ENCODE measurements at regions not wholly inside any gene's neighbourhood (a gene's known extent, or its start where the extent isn't known, plus 50 kb on each side); places are given as distances from the start of the nearest gene placed in this dataset.

GRCh38 chr17:71878271-71878670 lies 242.5 kb upstream of the SOX9 start:
- BruUV-seq (replicated peaks): no TSS peak

GRCh38 chr17:71878998-71879397 lies 241.8 kb upstream of the SOX9 start:
- Mint-ChIP-seq H3K4me1 (ENCODE audit: insufficient read depth, unreplicated experiment) (peaks cover 9% of the 10 kb centered on the region), H3K27me3 (ENCODE audit: insufficient read depth, unreplicated experiment) (no peaks in the 10 kb centered on the region), H3K9me3 (ENCODE audit: unreplicated experiment) (no peaks in the 10 kb centered on the region), H3K27ac (ENCODE audit: low read depth, unreplicated experiment) (no peak overlapping the region), H3K4me3 (ENCODE audit: unreplicated experiment) (no peak overlapping the region), H3K36me3 (ENCODE audit: insufficient read depth, unreplicated experiment) (no peaks in the 10 kb centered on the region)
- ChIA-PET POLR2A (no interaction called here), CTCF (no interaction called here)
- DNase-seq (ENCODE audit: unreplicated experiment): no peak
- intact Hi-C loops (cut with micrococcal nuclease): no loop called here
- BruUV-seq (replicated peaks): no TSS peak
- no peak for TF ChIP-seq CTCF (IDR thresholded peaks at IDR 0.05; ENCODE audit: unreplicated experiment)

More at GRCh38 chr17:71878271-71878670, 242.5 kb upstream of the SOX9 start:
- peaks cover 5% of the 10 kb centered on the region for H3K4me1 Mint-ChIP-seq (ENCODE audit: insufficient read depth, unreplicated experiment)
- H3K27ac Mint-ChIP-seq (ENCODE audit: low read depth, unreplicated experiment): no peak overlapping the region
- H3K9me3 Mint-ChIP-seq (ENCODE audit: unreplicated experiment): no peaks in the 10 kb centered on the region
- no peaks in the 10 kb centered on the region for H3K27me3 Mint-ChIP-seq (ENCODE audit: insufficient read depth, unreplicated experiment)
- CTCF ChIA-PET: interaction anchor here (0.7 to 0.8 kb wide), 2 partner anchors 91 to 308 kb away, joined by 3 read pairs; no protein-coding TSS in a partner anchor
- POLR2A ChIA-PET: no interaction called here
- no peaks in the 10 kb centered on the region for H3K36me3 Mint-ChIP-seq (ENCODE audit: insufficient read depth, unreplicated experiment)
- H3K4me3 Mint-ChIP-seq (ENCODE audit: unreplicated experiment): no peak overlapping the region
- TF ChIP-seq CTCF (IDR thresholded peaks at IDR 0.05; ENCODE audit: unreplicated experiment): no peak
- intact Hi-C loops (cut with micrococcal nuclease): no loop called here
- no peak for DNase-seq (ENCODE audit: unreplicated experiment)

GRCh38 chr17:71881041-71881440 lies 239.8 kb upstream of the SOX9 start:
- Mint-ChIP-seq H3K27me3 (ENCODE audit: insufficient read depth, unreplicated experiment) (no peaks in the 10 kb centered on the region), H3K27ac (ENCODE audit: low read depth, unreplicated experiment) (no peak overlapping the region), H3K4me1 (ENCODE audit: insufficient read depth, unreplicated experiment) (peaks cover 9% of the 10 kb centered on the region), H3K36me3 (ENCODE audit: insufficient read depth, unreplicated experiment) (no peaks in the 10 kb centered on the region), H3K4me3 (ENCODE audit: unreplicated experiment) (no peak overlapping the region), H3K9me3 (ENCODE audit: unreplicated experiment) (no peaks in the 10 kb centered on the region)
- intact Hi-C loops (cut with micrococcal nuclease): no loop called here
- ChIA-PET CTCF (no interaction called here), POLR2A (no interaction called here)
- no TSS peak for BruUV-seq (replicated peaks)
- DNase-seq (ENCODE audit: unreplicated experiment): no peak
- TF ChIP-seq CTCF (IDR thresholded peaks at IDR 0.05; ENCODE audit: unreplicated experiment): no peak

GRCh38 chr17:71881581-71881980 lies 239.2 kb upstream of the SOX9 start:
- Mint-ChIP-seq H3K9me3 (ENCODE audit: unreplicated experiment) (no peaks in the 10 kb centered on the region), H3K36me3 (ENCODE audit: insufficient read depth, unreplicated experiment) (no peaks in the 10 kb centered on the region), H3K4me3 (ENCODE audit: unreplicated experiment) (no peak overlapping the region), H3K27ac (ENCODE audit: low read depth, unreplicated experiment) (no peak overlapping the region), H3K27me3 (ENCODE audit: insufficient read depth, unreplicated experiment) (no peaks in the 10 kb centered on the region), H3K4me1 (ENCODE audit: insufficient read depth, unreplicated experiment) (peaks cover 9% of the 10 kb centered on the region)
- CTCF ChIA-PET: interaction anchor here (0.6 kb wide), 1 partner anchor 209 kb away, joined by 3 read pairs; no protein-coding TSS in a partner anchor
- intact Hi-C loops (cut with micrococcal nuclease): no loop called here
- BruUV-seq (replicated peaks): no TSS peak
- no peak for TF ChIP-seq CTCF (IDR thresholded peaks at IDR 0.05; ENCODE audit: unreplicated experiment)
- POLR2A ChIA-PET: no interaction called here
- DNase-seq (ENCODE audit: unreplicated experiment): no peak

Measured in MCF 10A (cell line).